ENCODE measurements at regions not wholly inside any gene's neighbourhood (a gene's known extent, or its start where the extent isn't known, plus 50 kb on each side); places are given as distances from the start of the nearest gene placed in this dataset.
"Not testable (repeated sequence)": the region's sequence is repeated elsewhere in the genome, so short reads cannot be mapped to it uniquely, and the experiment has no call there.

- DNase-seq (ENCODE audit: low read depth in 2 of 2) = no peak
These were observed 379.0 kb upstream of the GOT2 start for GRCh38 chr16:59113004-59113670.

GRCh38 chr16:59111280-59111679, 377.2 kb upstream of the GOT2 start:
- no peak for DNase-seq (ENCODE audit: low read depth in 2 of 2)

- DNase-seq (ENCODE audit: low read depth in 2 of 2) = no peak
These were observed 374.3 kb upstream of the GOT2 start for GRCh38 chr16:59108374-59108773.

GRCh38 chr16:59096682-59097081, 362.6 kb upstream of the GOT2 start:
- not testable (repeated sequence) for DNase-seq (ENCODE audit: low read depth in 2 of 2)

- no peak for DNase-seq (ENCODE audit: low read depth in 2 of 2)
These were observed 356.4 kb upstream of the GOT2 start for GRCh38 chr16:59090541-59090940.

- DNase-seq (ENCODE audit: low read depth in 2 of 2) = no peak
These were observed 354.3 kb upstream of the GOT2 start for GRCh38 chr16:59088431-59088830.

GRCh38 chr16:59087641-59088040, 353.5 kb upstream of the GOT2 start:
- no peak for DNase-seq (ENCODE audit: low read depth in 2 of 2)

GRCh38 chr16:59067205-59067604, 333.1 kb upstream of the GOT2 start:
- DNase-seq (ENCODE audit: low read depth in 2 of 2) = no peak

- DNase-seq (ENCODE audit: low read depth in 2 of 2) = no peak
These were observed 326.1 kb upstream of the GOT2 start for GRCh38 chr16:59060207-59060606.

GRCh38 chr16:59058250-59058649, 324.1 kb upstream of the GOT2 start:
- DNase-seq (ENCODE audit: low read depth in 2 of 2) = no peak

GRCh38 chr16:59053911-59054310, 319.8 kb upstream of the GOT2 start:
- DNase-seq (ENCODE audit: low read depth in 2 of 2) = no peak

GRCh38 chr16:59052231-59052630, 318.1 kb upstream of the GOT2 start:
- DNase-seq (ENCODE audit: low read depth in 2 of 2) = no peak

GRCh38 chr16:59048876-59049275, 314.8 kb upstream of the GOT2 start:
- DNase-seq (ENCODE audit: low read depth in 2 of 2) = no peak

- DNase-seq (ENCODE audit: low read depth in 2 of 2) = no peak
These were observed 313.0 kb upstream of the GOT2 start for GRCh38 chr16:59047114-59047513.

GRCh38 chr16:59046335-59046734, 312.2 kb upstream of the GOT2 start:
- no peak for DNase-seq (ENCODE audit: low read depth in 2 of 2)

- no peak for DNase-seq (ENCODE audit: low read depth in 2 of 2)
These were observed 311.4 kb upstream of the GOT2 start for GRCh38 chr16:59045501-59045900.

- DNase-seq (ENCODE audit: low read depth in 2 of 2) = no peak
These were observed 310.5 kb upstream of the GOT2 start for GRCh38 chr16:59044616-59045015.

- DNase-seq (ENCODE audit: low read depth in 2 of 2) = no peak
These were observed 308.2 kb upstream of the GOT2 start for GRCh38 chr16:59042301-59042700.

- DNase-seq (ENCODE audit: low read depth in 2 of 2) = no peak
These were observed 305.1 kb upstream of the GOT2 start for GRCh38 chr16:59039066-59039720.

- no peak for DNase-seq (ENCODE audit: low read depth in 2 of 2)
These were observed 296.9 kb upstream of the GOT2 start for GRCh38 chr16:59030923-59031485.

GRCh38 chr16:59021751-59022150, 287.6 kb upstream of the GOT2 start:
- no peak for DNase-seq (ENCODE audit: low read depth in 2 of 2)

- no peak for DNase-seq (ENCODE audit: low read depth in 2 of 2)
These were observed 279.8 kb upstream of the GOT2 start for GRCh38 chr16:59013930-59014329.

GRCh38 chr16:58999762-59000161, 265.6 kb upstream of the GOT2 start:
- no peak for DNase-seq (ENCODE audit: low read depth in 2 of 2)
